PC-9 (cell line): ENCODE measurements at regions not wholly inside any gene's neighbourhood (a gene's known extent, or its start where the extent isn't known, plus 50 kb on each side); places are given as distances from the start of the nearest gene placed in this dataset.

Source experiments
- EZH2 ChIP-seq: fragments of 200-600 bp; sonication (generic); IDR thresholded peaks from 2 replicates; pipeline ENCODE4 v1.8.0; 2017; ENCODE audit warnings: antibody characterized with exemption, low read depth
- TF ChIP-seq, protein P1 (sequence below): fragments of 200-600 bp; sonication (generic); conservative IDR thresholded peaks from 2 replicates; pipeline ENCODE4 v1.6.1; 2017; ENCODE audit warnings: mixed run types, antibody characterized with exemption, mild to moderate bottlenecking, moderate library complexity

- TF ChIP-seq, protein P1, sequence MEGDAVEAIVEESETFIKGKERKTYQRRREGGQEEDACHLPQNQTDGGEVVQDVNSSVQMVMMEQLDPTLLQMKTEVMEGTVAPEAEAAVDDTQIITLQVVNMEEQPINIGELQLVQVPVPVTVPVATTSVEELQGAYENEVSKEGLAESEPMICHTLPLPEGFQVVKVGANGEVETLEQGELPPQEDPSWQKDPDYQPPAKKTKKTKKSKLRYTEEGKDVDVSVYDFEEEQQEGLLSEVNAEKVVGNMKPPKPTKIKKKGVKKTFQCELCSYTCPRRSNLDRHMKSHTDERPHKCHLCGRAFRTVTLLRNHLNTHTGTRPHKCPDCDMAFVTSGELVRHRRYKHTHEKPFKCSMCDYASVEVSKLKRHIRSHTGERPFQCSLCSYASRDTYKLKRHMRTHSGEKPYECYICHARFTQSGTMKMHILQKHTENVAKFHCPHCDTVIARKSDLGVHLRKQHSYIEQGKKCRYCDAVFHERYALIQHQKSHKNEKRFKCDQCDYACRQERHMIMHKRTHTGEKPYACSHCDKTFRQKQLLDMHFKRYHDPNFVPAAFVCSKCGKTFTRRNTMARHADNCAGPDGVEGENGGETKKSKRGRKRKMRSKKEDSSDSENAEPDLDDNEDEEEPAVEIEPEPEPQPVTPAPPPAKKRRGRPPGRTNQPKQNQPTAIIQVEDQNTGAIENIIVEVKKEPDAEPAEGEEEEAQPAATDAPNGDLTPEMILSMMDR = no peak
- no peak for TF ChIP-seq EZH2
Observed at GRCh38 chr9:115675834-115676233, 477.8 kb upstream of the PAPPA start.
